Nephron (organoid): ENCODE measurements at regions not wholly inside any gene's neighbourhood (a gene's known extent, or its start where the extent isn't known, plus 50 kb on each side); places are given as distances from the start of the nearest gene placed in this dataset.

ENCODE experiments used
- H3K27ac Mint-ChIP-seq, 3 experiments: 2 replicates each; pipeline ENCODE4 v1.8.0; 2020; ENCODE audit warnings: mixed read lengths in 3 of 3, mild to moderate bottlenecking in 2 of 3, moderate library complexity in 1 of 3
- H3K27me3 Mint-ChIP-seq: 2 replicates; pipeline ENCODE4 v1.8.0; 2021; ENCODE audit warnings: low read depth, mild to moderate bottlenecking, moderate library complexity, mixed read lengths
- H3K36me3 Mint-ChIP-seq: 2 replicates; pipeline ENCODE4 v1.8.0; 2020; ENCODE audit warnings: low read depth, mixed read lengths
- H3K4me1 Mint-ChIP-seq: 2 replicates; pipeline ENCODE4 v1.8.0; 2020; ENCODE audit warnings: mixed read lengths
- H3K4me3 Mint-ChIP-seq, 3 experiments: 2 replicates each; pipeline ENCODE4 v1.8.0; 2020; ENCODE audit warnings: mild to moderate bottlenecking in 3 of 3, mixed read lengths in 3 of 3, moderate library complexity in 2 of 3
- H3K9me3 Mint-ChIP-seq: 2 replicates; pipeline ENCODE4 v1.8.0; 2020; ENCODE audit warnings: mixed read lengths
- TF ChIP-seq, protein P1 (sequence below), 3 experiments: fragments of 200-600 bp; sonication (generic); IDR thresholded peaks; one replicate each; pipeline ENCODE4 v1.5.0; 2021; ENCODE audit warnings: antibody characterized with exemption in 3 of 3; ENCODE audit not compliant: unreplicated experiment in 3 of 3

DNA sequence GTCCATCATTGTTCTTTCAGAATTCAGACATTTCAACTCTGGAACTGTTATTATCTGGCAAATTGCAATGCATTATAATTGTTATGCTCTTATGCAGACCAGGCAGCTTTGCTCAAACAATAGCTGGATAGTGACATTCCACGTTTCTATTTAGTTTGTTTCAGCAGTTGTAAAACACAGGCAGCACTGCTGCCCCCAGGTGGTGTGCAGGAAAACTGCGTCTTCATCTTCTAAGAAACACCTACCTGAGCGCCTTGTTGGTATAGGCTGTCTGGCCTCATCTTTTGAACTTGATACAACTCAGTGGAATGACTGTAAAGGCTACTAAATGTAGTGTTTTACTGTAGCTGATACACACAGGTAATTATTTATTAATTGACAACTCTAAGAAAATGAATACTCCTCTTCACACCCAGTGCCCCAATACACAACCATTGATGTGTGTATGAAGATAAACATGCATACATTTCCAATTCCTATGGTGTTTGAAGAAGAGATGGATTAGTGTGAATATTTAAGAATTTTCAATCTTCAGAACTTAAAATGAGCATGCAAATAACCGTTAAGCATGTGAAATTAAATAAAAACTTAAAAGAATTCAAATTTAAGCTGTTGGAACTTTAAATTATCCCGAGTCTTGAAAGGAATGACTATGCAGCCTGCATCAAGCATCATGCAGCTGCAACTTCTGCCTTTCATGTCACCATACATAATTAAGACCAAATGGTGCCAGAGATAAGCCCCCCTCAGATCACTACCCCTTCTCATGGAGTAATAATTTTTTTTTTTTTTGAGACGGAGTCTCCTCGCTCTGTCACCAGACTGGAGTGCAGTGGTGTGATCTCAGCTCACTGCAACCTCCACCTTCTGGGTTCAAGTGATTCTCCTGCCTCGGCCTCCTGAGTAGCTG lies 85.6 kb downstream of the CD8B2 start:
- Mint-ChIP-seq H3K27me3 (peaks cover 5% of the 10 kb centered on the region), H3K4me3 (no peak overlapping the region), H3K27ac (peak overlapping the region; percentile 66 to 96 (median 85)), H3K9me3 (no peaks in the 10 kb centered on the region), H3K4me1 (peaks cover 39% of the 10 kb centered on the region), H3K36me3 (no peaks in the 10 kb centered on the region)
- TF ChIP-seq, protein P1, sequence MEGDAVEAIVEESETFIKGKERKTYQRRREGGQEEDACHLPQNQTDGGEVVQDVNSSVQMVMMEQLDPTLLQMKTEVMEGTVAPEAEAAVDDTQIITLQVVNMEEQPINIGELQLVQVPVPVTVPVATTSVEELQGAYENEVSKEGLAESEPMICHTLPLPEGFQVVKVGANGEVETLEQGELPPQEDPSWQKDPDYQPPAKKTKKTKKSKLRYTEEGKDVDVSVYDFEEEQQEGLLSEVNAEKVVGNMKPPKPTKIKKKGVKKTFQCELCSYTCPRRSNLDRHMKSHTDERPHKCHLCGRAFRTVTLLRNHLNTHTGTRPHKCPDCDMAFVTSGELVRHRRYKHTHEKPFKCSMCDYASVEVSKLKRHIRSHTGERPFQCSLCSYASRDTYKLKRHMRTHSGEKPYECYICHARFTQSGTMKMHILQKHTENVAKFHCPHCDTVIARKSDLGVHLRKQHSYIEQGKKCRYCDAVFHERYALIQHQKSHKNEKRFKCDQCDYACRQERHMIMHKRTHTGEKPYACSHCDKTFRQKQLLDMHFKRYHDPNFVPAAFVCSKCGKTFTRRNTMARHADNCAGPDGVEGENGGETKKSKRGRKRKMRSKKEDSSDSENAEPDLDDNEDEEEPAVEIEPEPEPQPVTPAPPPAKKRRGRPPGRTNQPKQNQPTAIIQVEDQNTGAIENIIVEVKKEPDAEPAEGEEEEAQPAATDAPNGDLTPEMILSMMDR (IDR thresholded peaks at IDR 0.05; ENCODE audit: unreplicated experiment in 3 of 3): peak; percentile 65 to 73 (median 67)

DNA sequence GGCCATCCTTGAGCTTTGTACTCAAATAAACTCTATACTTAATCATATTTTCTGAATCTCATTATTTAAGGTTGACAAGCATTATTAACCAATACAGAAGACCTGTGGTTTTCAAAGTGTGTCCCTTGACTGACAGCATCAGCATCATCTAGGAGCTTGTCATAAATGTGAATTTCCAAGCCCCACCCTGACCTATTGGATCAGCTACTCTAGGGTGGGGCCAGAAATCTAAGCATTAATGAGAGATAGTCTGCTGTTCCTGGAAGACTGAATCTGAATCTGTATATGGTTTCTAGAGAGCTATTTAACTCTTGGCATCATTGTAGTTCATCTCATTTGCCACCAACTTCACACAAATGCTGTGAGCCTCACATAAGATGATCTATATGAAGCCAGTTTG lies 86.6 kb downstream of the CD8B2 start:
- H3K9me3 Mint-ChIP-seq: no peaks in the 10 kb centered on the region
- H3K4me1 Mint-ChIP-seq: peaks cover 49% of the 10 kb centered on the region
- H3K36me3 Mint-ChIP-seq: no peaks in the 10 kb centered on the region
- H3K27me3 Mint-ChIP-seq: peaks cover 5% of the 10 kb centered on the region
- peak overlapping the region in 2 of 3 experiments; percentile 88 to 98 for H3K27ac Mint-ChIP-seq
- no peak overlapping the region for H3K4me3 Mint-ChIP-seq
- TF ChIP-seq, protein P1 (IDR thresholded peaks at IDR 0.05; ENCODE audit: unreplicated experiment in 3 of 3): no peak

DNA sequence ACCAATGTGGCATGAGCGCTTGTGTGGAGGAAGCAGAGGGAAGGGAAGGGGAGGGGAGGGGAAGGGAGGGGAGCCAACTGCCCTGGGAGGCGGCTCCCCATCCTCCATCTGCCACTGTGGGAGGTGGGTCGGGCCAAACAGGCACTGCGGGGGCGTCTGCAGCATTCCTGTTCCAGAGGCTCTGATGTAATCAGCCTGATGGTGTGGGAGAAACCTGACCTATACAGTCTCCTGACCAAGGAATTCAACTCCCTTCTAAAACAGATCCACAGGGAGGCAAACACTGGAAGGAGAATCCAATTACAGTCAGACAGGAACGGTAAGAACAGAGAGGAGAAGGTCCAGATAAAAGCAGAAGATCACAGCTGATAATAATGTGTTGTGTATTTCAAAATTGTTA lies 88.8 kb downstream of the CD8B2 start:
- no peaks in the 10 kb centered on the region for H3K27me3 Mint-ChIP-seq
- H3K4me1 Mint-ChIP-seq: peaks cover 58% of the 10 kb centered on the region
- H3K36me3 Mint-ChIP-seq: no peaks in the 10 kb centered on the region
- peak overlapping the region; percentile 16 to 37 (median 21) for H3K4me3 Mint-ChIP-seq
- no peaks in the 10 kb centered on the region for H3K9me3 Mint-ChIP-seq
- peak overlapping the region; percentile 88 to 98 (median 88) for H3K27ac Mint-ChIP-seq
- TF ChIP-seq, protein P1 (IDR thresholded peaks at IDR 0.05; ENCODE audit: unreplicated experiment in 3 of 3): no peak

DNA sequence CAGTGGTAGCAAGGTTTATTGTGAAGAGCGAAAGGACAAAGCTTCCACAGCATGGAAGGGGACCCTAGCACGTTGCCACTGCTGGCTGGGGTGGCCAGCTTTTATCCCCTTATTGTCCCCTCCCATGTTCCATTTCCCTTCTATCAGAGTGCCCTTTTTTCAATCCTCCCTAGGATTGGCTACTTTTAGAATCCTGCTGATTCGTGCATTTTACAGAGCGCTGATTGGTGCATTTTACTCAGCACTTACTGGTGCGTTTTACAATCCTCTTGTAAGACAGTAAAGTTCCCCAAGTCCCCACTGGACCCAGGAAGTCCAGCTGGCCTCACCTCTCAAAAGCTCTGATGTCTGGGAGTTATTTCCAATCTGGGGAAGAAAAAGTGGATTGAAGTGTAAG lies 90.1 kb downstream of the CD8B2 start:
- Mint-ChIP-seq H3K9me3 (no peaks in the 10 kb centered on the region), H3K4me3 (no peak overlapping the region), H3K27me3 (no peaks in the 10 kb centered on the region), H3K4me1 (peaks cover 71% of the 10 kb centered on the region), H3K27ac (peak overlapping the region; percentile 88 to 98 (median 88)), H3K36me3 (no peaks in the 10 kb centered on the region)
- TF ChIP-seq, protein P1 (IDR thresholded peaks at IDR 0.05; ENCODE audit: unreplicated experiment in 3 of 3): no peak

DNA sequence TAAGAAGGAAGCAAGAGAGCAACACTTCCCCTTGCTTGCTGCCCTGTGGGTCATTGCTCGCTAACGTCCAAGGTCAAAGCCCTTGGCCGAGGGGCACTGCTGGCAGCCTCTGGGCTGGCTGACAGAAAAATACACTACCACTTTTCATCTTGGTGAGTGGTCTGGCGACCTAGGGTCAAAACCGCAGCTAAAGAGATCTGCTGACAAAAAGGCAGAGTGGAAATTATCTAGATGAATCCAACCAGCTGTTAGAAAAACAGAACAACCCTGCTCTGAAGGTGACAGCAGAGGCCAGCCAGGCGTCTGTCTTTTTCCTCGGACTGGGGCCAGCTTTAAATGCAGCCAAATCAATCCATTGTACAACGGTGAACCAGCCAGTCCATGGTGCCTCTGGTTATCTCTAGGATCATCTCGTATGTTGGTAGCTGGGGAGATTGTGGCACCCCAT lies 92.6 kb downstream of the CD8B2 start:
- no peaks in the 10 kb centered on the region for H3K36me3 Mint-ChIP-seq

More for the DNA sequence above, 92.6 kb downstream of the CD8B2 start:
- Mint-ChIP-seq H3K4me3 (peak overlapping the region in 2 of 3 experiments; percentile 20 to 32), H3K4me1 (peaks cover 73% of the 10 kb centered on the region), H3K9me3 (no peaks in the 10 kb centered on the region), H3K27me3 (peaks cover 7% of the 10 kb centered on the region), H3K27ac (peak overlapping the region; percentile 68 to 98 (median 83))
- TF ChIP-seq, protein P1 (IDR thresholded peaks at IDR 0.05; ENCODE audit: unreplicated experiment in 3 of 3): no peak
